Panc1 (cell line): ENCODE measurements at regions not wholly inside any gene's neighbourhood (a gene's known extent, or its start where the extent isn't known, plus 50 kb on each side); places are given as distances from the start of the nearest gene placed in this dataset.

Experiments used
- CTCF ChIP-seq: fragments of 450-650 bp; IDR thresholded peaks from 2 replicates; pipeline ENCODE4 v1.5.1; 2017; ENCODE audit warnings: mild to moderate bottlenecking
- POLR2AphosphoS5 ChIP-seq: IDR thresholded peaks from 2 replicates; pipeline ENCODE4 v1.6.1; 2012; ENCODE audit warnings: mild to moderate bottlenecking, low read depth, low read length, moderate library complexity
- TCF7L2 ChIP-seq: IDR thresholded peaks from 2 replicates; pipeline ENCODE4 v1.6.1; 2011; ENCODE audit warnings: mild to moderate bottlenecking, low read depth, low read length, inconsistent platforms
- TF ChIP-seq, protein P1 (sequence below), 2 experiments: IDR thresholded peaks; 2 replicates each; pipeline ENCODE4 v1.6.1; 2011 to 2012; ENCODE audit warnings: low read depth in 2 of 2, control low read depth in 1 of 2, low read length in 1 of 2, mild to moderate bottlenecking in 1 of 2, moderate library complexity in 1 of 2; ENCODE audit not compliant: insufficient read depth in 1 of 2

GRCh38 chr2:116924509-116924908 lies 890.0 kb upstream of the DDX18 start:
- no peak for TF ChIP-seq CTCF
- TF ChIP-seq TCF7L2, result no peak
- no peak for TF ChIP-seq POLR2AphosphoS5
- TF ChIP-seq, protein P1, sequence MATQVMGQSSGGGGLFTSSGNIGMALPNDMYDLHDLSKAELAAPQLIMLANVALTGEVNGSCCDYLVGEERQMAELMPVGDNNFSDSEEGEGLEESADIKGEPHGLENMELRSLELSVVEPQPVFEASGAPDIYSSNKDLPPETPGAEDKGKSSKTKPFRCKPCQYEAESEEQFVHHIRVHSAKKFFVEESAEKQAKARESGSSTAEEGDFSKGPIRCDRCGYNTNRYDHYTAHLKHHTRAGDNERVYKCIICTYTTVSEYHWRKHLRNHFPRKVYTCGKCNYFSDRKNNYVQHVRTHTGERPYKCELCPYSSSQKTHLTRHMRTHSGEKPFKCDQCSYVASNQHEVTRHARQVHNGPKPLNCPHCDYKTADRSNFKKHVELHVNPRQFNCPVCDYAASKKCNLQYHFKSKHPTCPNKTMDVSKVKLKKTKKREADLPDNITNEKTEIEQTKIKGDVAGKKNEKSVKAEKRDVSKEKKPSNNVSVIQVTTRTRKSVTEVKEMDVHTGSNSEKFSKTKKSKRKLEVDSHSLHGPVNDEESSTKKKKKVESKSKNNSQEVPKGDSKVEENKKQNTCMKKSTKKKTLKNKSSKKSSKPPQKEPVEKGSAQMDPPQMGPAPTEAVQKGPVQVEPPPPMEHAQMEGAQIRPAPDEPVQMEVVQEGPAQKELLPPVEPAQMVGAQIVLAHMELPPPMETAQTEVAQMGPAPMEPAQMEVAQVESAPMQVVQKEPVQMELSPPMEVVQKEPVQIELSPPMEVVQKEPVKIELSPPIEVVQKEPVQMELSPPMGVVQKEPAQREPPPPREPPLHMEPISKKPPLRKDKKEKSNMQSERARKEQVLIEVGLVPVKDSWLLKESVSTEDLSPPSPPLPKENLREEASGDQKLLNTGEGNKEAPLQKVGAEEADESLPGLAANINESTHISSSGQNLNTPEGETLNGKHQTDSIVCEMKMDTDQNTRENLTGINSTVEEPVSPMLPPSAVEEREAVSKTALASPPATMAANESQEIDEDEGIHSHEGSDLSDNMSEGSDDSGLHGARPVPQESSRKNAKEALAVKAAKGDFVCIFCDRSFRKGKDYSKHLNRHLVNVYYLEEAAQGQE (IDR thresholded peaks at IDR 0.05; ENCODE audit: insufficient read depth in 1 of 2, low read depth in 2 of 2, low read length in 1 of 2), result no peak
